Esophagus muscularis mucosa (tissue), 4 donors: ENCODE measurements at regions not wholly inside any gene's neighbourhood (a gene's known extent, or its start where the extent isn't known, plus 50 kb on each side); places are given as distances from the start of the nearest gene placed in this dataset.
"Not testable (repeated sequence)": the region's sequence is repeated elsewhere in the genome, so short reads cannot be mapped to it uniquely, and the experiment has no call there.

Source experiments
- DNase-seq: peaks from one replicate; pipeline ENCODE4 v3.0.0-alpha.2; 2017; ENCODE audit errors: extremely low spot score
- H3K27ac ChIP-seq, 4 donors: fragments of 200-600 bp; sonication (generic); replicated peaks in 1 of 4; 1 replicate in 3 of 4; 2 replicates in 1 of 4; pipeline ENCODE4 v1.5.1; 2016 to 2019; ENCODE audit warnings: mild to moderate bottlenecking in 1 of 4
- H3K27me3 ChIP-seq, 4 donors: fragments of 200-600 bp; sonication (generic); one replicate each; pipeline versions ENCODE4 v1.5.1 to v1.6.0; 2016 to 2019
- H3K36me3 ChIP-seq, 4 donors: fragments of 200-600 bp; sonication (generic); one replicate each; pipeline ENCODE4 v1.5.1; 2016 to 2019
- H3K4me1 ChIP-seq, 4 donors: fragments of 200-600 bp; sonication (generic); one replicate each; pipeline ENCODE4 v1.5.1; 2016 to 2019
- H3K4me3 ChIP-seq, 4 donors: fragments of 200-600 bp; sonication (generic); 1 replicate in 2 of 4; 2 replicates in 2 of 4; pipeline ENCODE4 v1.5.1; 2016 to 2019; ENCODE audit warnings: mild to moderate bottlenecking in 4 of 4, moderate library complexity in 1 of 4
- H3K9me3 ChIP-seq, 4 donors: fragments of 200-600 bp; sonication (generic); 1 replicate in 3 of 4; 2 replicates in 1 of 4; pipeline ENCODE4 v1.5.1; 2016 to 2019
- EP300 ChIP-seq: sonication (generic); formaldehyde crosslinking; IDR thresholded peaks from one replicate; pipeline ENCODE4 v1.6.1; 2017; ENCODE audit warnings: antibody characterized with exemption
- POLR2A ChIP-seq: fragments of 450-650 bp; IDR thresholded peaks from one replicate; pipeline ENCODE4 v1.6.1; 2017; ENCODE audit warnings: antibody characterized with exemption, moderate library complexity, mild to moderate bottlenecking, low read depth
- POLR2AphosphoS5 ChIP-seq, 2 donors: sonication (generic); formaldehyde crosslinking; IDR thresholded peaks; one replicate each; pipeline ENCODE4 v1.6.1; 2017; ENCODE audit warnings: antibody characterized with exemption in 2 of 2
- WGBS: methylation state at CpG from one replicate; pipeline ENCODE4 v1.1.5; 2018; 5-methylcytosine and 5-hydroxymethylcytosine counted together
- intact Hi-C: fragments of 100-400 bp; cut with DNase I; formaldehyde crosslinking; loops from one replicate; pipeline ENCODE4 v1.15.1; 2023
- TF ChIP-seq, protein P1 (sequence below), 3 experiments: fragments of 200-600 bp in 2 of 3; fragments of 450-650 bp in 1 of 3; sonication (generic) in 2 of 3; IDR thresholded peaks; one replicate each; pipeline ENCODE4 v1.5.1; 2017 to 2019; ENCODE audit warnings: antibody characterized with exemption in 3 of 3, mild to moderate bottlenecking in 2 of 3, moderate library complexity in 1 of 3

GRCh38 chr1:67551375-67551774 is 121.2 kb upstream of the SERBP1 start:
- no peak overlapping the region for H3K4me3 ChIP-seq
- no peaks in the 10 kb centered on the region for H3K4me1 ChIP-seq
- H3K9me3 ChIP-seq: no peaks in the 10 kb centered on the region
- no peaks in the 10 kb centered on the region for H3K36me3 ChIP-seq
- WGBS: 90% methylated on average over 6 of the region's 6 CpGs
- TF ChIP-seq POLR2A (no peak), EP300 (no peak), POLR2AphosphoS5 (IDR thresholded peaks at IDR 0.05) (no peak)
- TF ChIP-seq, protein P1, sequence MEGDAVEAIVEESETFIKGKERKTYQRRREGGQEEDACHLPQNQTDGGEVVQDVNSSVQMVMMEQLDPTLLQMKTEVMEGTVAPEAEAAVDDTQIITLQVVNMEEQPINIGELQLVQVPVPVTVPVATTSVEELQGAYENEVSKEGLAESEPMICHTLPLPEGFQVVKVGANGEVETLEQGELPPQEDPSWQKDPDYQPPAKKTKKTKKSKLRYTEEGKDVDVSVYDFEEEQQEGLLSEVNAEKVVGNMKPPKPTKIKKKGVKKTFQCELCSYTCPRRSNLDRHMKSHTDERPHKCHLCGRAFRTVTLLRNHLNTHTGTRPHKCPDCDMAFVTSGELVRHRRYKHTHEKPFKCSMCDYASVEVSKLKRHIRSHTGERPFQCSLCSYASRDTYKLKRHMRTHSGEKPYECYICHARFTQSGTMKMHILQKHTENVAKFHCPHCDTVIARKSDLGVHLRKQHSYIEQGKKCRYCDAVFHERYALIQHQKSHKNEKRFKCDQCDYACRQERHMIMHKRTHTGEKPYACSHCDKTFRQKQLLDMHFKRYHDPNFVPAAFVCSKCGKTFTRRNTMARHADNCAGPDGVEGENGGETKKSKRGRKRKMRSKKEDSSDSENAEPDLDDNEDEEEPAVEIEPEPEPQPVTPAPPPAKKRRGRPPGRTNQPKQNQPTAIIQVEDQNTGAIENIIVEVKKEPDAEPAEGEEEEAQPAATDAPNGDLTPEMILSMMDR (IDR thresholded peaks at IDR 0.05): no peak
- no peak for DNase-seq
- no peak overlapping the region for H3K27ac ChIP-seq
- intact Hi-C loops: no loop called here
- no peaks in the 10 kb centered on the region for H3K27me3 ChIP-seq

DNA sequence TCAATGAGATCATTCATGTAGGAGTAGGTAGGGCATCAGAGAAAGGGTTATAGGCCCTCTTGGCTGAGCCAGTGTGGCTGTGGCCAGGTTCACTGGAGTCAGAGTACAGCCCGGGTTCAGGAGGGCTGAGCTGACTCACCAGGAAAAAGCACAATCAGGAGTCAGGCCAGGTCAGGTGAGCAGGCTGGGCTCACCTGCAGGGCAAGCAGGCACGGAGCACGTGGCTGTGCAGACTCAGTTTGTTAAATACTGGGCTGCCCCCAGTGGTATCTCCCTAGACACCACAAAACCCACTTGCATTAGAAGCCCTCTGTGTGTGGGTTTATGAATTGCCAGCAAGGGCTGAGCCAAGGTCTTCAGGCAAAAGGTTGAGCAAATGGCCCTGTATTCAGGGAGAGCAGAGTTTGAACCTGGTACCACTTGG is 122.1 kb upstream of the SERBP1 start:
- WGBS: 78% methylated on average over 3 of the region's 3 CpGs
- Histone ChIP-seq H3K4me1 (no peaks in the 10 kb centered on the region), H3K27ac (no peak overlapping the region), H3K27me3 (no peaks in the 10 kb centered on the region), H3K9me3 (no peaks in the 10 kb centered on the region), H3K4me3 (no peak overlapping the region), H3K36me3 (no peaks in the 10 kb centered on the region)
- no peak for TF ChIP-seq POLR2AphosphoS5 (IDR thresholded peaks at IDR 0.05)
- TF ChIP-seq, protein P1 (IDR thresholded peaks at IDR 0.05): no peak
- TF ChIP-seq EP300: no peak
- no peak for TF ChIP-seq POLR2A
- intact Hi-C loops: no loop called here
- no peak for DNase-seq

GRCh38 chr1:67554204-67554603 is 124.0 kb upstream of the SERBP1 start:
- intact Hi-C loops, H3K27me3 ChIP-seq: not testable (repeated sequence)
- WGBS: 94% methylated on average over 5 of the region's 5 CpGs

DNA sequence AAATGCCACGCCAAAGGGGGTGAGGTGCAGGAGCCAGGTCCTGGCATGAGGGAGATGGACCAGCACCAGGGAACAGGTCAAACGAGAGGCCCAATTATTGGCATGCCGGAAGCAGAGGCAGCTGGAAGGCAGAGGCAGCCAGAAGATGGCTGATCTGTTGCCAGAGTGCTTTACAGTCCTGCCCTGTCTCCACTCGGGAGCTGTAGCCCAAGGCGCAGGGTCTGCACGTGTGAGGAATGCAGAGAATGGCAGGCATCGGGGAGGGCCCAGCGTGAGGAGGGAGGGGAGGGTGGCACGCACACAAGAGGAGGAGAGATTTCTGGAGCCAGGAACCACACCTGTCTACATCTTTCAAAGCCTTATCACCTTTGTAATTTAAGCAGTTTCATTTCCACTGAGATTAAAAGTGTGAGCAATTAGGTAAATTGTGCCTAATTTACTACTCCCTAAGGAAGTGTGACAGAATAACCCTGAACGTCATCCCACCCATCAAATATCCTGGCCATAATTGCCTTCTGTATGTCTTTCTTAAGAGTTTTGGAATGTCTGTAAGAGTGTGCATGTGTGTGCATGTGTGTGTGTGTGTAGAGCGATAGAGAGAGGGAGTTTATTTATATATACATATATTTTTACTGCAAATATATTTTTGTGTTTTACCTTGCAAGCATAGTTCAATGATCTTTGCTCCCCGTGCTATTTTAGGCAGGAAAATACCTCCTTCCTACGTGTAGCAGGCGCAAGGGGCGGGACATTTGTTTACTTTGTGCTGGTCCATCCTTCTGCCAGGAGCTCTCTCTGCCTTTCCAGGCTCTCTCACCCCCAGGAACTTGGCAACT is 125.5 kb upstream of the SERBP1 start:
- WGBS: 71% methylated on average over 15 of the region's 15 CpGs
- Histone ChIP-seq H3K4me1 (peaks cover 0 to 6% (median 2%) of the 10 kb centered on the region in 4 donors), H3K36me3 (no peaks in the 10 kb centered on the region), H3K27me3 (no peaks in the 10 kb centered on the region), H3K4me3 (no peak overlapping the region), H3K9me3 (no peaks in the 10 kb centered on the region), H3K27ac (no peak overlapping the region)
- intact Hi-C loops: no loop called here
- TF ChIP-seq EP300: no peak
- TF ChIP-seq, protein P1 (IDR thresholded peaks at IDR 0.05): no peak
- no peak for TF ChIP-seq POLR2AphosphoS5 (IDR thresholded peaks at IDR 0.05)
- TF ChIP-seq POLR2A: no peak
- DNase-seq: no peak

More at GRCh38 chr1:67554204-67554603, 124.0 kb upstream of the SERBP1 start:
- not testable (repeated sequence) for H3K36me3 ChIP-seq, DNase-seq, H3K4me3 ChIP-seq, H3K27ac ChIP-seq, H3K4me1 ChIP-seq, H3K9me3 ChIP-seq

DNA sequence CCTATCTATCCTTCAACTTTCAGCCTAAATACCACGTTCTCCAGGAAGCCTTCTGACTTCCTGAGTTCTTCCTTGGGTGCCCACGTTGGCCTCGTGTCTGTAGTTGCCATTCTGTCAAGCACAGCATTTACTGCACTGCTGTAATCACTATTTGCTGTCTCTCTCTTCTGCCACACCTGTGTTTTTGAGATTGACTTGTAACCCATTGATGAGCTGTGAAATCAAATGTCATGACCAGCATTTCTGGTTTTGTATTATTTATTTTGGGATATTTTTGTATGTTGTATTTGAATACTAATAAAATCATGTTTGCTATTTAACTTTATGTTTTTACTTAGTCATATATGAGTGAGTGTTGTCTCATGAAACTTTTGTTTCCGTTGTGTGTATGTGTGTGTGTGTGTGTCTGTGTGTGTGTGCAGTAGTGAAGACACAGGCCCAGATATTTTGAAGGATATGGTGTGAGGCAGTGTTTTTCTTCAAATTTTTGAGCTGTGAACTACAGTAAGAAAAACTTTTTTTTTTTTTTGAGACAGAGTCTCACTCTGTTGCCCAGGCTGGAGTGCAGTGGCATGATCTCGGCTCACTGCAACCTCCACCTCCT is 126.2 kb upstream of the SERBP1 start:
- H3K9me3 ChIP-seq: no peaks in the 10 kb centered on the region
- intact Hi-C loops: no loop called here
- H3K4me3 ChIP-seq: no peak overlapping the region
- no peaks in the 10 kb centered on the region for H3K27me3 ChIP-seq
- H3K27ac ChIP-seq: no peak overlapping the region
- DNase-seq: no peak
- H3K4me1 ChIP-seq: peaks cover 2 to 11% (median 9%) of the 10 kb centered on the region in 4 donors
- WGBS: 64% methylated on average over 5 of the region's 5 CpGs
- no peaks in the 10 kb centered on the region for H3K36me3 ChIP-seq
- TF ChIP-seq POLR2AphosphoS5 (IDR thresholded peaks at IDR 0.05) (no peak), EP300 (no peak), POLR2A (no peak)
- TF ChIP-seq, protein P1 (IDR thresholded peaks at IDR 0.05): no peak
